ENCODE measurements at regions not wholly inside any gene's neighbourhood (a gene's known extent, or its start where the extent isn't known, plus 50 kb on each side); places are given as distances from the start of the nearest gene placed in this dataset.

DNA sequence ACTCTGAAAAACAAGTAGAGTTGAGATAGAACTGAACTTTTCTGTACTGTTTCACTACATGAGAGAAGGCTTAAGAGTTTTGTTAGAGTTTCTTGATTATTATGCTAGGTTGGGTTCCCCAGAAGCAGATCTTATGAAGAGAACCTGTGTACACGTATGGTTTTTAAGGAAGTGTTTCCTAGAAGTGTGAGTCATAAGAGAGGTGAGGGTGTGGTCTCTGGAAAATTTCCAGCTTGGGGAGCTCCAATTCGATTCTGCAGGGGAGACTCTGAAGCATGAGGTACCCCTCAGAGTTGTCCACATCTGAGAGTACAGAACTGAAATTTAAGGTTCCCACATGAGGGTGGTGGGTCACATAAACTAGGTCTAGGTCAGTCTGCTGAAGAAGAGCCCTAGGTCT is 83.3 kb upstream of the MAP2 start:
- TF ChIP-seq TAF1 (IDR thresholded peaks at IDR 0.05; ENCODE audit: low read depth) (no peak), CTCF (IDR thresholded peaks at IDR 0.05; ENCODE audit: poor library complexity, severe bottlenecking) (no peak), POLR2AphosphoS5 (IDR thresholded peaks at IDR 0.05) (no peak), EP300 (conservative IDR thresholded peaks at IDR 0.05; ENCODE audit: poor library complexity, severe bottlenecking) (no peak), REST (IDR thresholded peaks at IDR 0.05; ENCODE audit: borderline replicate concordance) (no peak), MXI1 (conservative IDR thresholded peaks at IDR 0.05; ENCODE audit: poor library complexity, severe bottlenecking) (no peak), RAD21 (conservative IDR thresholded peaks at IDR 0.05) (no peak)
